GM21390 (cell line): ENCODE measurements at regions not wholly inside any gene's neighbourhood (a gene's known extent, or its start where the extent isn't known, plus 50 kb on each side); places are given as distances from the start of the nearest gene placed in this dataset.
"Not testable (repeated sequence)": the region's sequence is repeated elsewhere in the genome, so short reads cannot be mapped to it uniquely, and the experiment has no call there.

Experiments
- ATAC-seq: cut with Tn5 transposase; IDR thresholded peaks from one replicate; pipeline ENCODE4 v1.9.1; 2021; ENCODE audit not compliant: unreplicated experiment

DNA sequence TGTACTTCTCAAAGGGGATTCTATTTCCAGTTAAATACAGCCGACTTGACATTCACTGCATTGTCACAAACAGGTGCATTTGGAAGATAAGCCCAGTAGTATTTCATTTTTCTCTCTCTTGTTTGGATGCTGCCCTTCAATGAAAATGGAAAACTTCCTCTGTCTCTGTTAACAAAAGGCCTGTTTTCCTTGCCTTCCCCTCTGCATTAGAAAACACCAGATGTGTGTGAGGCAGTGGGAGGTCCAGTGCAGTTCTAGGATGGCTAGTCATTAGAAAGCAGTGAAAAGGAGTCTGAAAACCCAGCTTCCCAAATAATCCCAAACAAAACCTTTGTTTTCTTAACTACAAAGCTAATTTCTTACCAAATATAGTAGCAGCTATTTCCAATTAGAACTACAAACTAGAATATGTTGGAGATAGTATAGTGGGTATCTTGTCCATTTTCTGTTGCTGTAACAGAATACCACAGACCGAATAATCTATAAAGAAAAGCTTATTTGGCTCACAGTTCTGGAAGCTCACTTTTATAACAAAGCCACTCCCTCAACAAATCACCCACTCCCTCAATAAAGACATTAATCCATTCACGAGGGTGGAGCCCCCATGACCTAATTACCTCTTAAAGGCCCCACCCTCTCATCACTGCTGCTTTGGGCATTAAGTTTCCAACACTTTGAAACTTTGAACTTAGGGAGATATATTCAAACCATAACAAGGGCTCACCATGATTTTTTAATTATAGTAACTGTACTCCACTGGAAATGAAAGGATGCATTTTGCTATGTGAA, 452.1 kb upstream of the RPS6KA3 start:
- ATAC-seq: no peak

GRCh38 chrX:20715176-20715575, 448.5 kb upstream of the RPS6KA3 start:
- no peak for ATAC-seq

DNA sequence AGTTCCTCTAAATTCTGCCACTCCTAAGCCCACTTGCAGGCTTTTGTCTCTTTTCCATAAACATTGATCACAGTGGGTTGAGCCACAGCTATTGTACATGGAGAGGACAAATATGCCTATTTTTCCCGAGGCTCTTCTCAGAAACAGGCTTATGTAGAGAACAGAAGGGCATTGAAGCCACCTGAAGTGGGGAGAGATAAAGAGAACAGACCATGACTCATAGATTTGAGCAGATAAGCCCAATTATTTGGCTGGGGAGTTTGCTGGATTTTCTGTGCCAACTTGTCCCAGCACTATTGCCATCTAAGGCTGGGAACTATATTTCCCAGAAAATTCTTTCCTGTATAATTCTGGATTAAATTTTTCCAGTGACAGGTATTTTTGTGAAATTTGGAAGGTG, 446.1 kb upstream of the RPS6KA3 start:
- ATAC-seq: no peak

- ATAC-seq: no peak
Observed at GRCh38 chrX:20711366-20711765, 444.7 kb upstream of the RPS6KA3 start.

- no peak for ATAC-seq
Observed at GRCh38 chrX:20693078-20693477, 426.4 kb upstream of the RPS6KA3 start.

DNA sequence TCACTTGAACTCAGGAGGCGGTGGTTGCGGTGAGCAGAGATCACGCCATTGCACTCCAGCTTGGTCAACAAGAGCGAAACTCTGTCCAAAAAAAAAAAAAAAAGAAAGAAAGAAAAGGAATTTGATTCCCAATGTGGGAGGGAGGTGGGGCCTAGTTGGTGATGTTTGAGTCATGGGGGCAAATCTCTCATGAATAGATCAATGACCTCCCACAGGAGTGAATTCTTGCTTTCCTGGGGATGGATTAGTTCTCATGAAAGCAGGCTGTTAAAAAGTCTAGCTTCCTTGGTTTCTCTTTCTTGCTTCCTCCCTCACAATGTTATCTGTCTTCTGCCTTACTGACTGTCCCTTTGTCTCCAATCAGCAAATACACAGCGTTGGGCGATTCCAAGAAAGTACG, 419.5 kb upstream of the RPS6KA3 start:
- no peak for ATAC-seq

- ATAC-seq: no peak
Observed at GRCh38 chrX:20685652-20686051, 418.9 kb upstream of the RPS6KA3 start.

GRCh38 chrX:20681683-20682082, 415.0 kb upstream of the RPS6KA3 start:
- ATAC-seq: no peak

DNA sequence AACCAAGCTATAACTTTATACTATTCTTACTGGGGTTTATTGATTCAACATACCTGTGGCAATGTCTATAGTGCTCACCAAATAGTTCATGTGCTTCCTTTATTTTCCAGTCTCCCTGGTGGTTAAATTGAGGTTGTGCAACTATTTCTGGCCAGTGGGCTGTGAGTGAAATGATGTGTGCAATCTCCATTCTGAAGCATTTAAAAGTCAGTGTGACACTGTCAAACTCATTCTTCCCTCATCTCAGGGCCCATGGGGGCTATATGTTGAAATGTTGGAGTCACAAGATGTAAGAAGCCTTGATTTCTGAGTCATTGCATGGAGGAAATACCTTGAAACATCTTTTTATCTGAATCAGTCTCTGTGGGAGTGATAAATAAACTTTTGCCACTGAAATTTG, 414.3 kb upstream of the RPS6KA3 start:
- ATAC-seq: no peak

GRCh38 chrX:20672476-20672875, 405.8 kb upstream of the RPS6KA3 start:
- no peak for ATAC-seq

GRCh38 chrX:20671746-20672145, 405.0 kb upstream of the RPS6KA3 start:
- not testable (repeated sequence) for ATAC-seq

GRCh38 chrX:20670611-20671010, 403.9 kb upstream of the RPS6KA3 start:
- ATAC-seq: no peak

DNA sequence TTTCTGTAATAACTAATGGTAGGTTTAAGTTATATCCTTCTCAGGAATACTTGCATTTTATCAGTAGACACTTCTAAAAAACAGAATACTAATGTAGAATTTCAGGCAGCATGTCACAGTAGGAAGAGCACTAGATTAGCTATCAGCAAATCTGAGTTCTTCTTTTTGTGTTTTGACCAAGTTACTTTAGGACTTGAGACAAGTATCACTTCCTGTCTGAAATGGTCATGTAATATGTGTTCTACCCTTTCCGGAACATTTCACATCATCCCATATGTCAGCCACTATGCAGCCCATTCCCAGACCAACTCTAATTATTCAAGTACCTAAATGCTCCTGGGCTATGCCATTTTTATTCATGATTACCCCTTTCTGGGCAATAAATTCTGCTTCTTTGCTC, 401.8 kb upstream of the RPS6KA3 start:
- no peak for ATAC-seq

DNA sequence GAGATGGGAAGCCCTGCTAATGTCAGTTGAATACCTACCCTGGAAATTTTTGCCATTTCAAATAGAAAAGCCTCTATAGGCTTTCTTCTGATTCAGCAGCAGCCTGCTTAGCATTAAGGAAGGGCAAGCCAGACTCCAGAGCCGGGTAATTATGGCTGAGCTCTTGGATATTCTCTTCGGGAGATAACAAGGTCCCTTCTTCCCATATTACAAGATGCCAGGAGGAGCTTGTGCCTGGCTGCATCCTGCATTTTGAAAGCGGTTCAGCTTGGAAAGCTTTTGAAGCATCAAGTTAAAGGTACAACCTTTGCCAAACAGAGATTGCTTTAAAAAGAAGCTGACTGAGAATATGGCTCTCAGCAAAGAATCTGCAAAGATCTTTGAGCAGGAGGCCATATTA, 399.6 kb upstream of the RPS6KA3 start:
- no peak for ATAC-seq

DNA sequence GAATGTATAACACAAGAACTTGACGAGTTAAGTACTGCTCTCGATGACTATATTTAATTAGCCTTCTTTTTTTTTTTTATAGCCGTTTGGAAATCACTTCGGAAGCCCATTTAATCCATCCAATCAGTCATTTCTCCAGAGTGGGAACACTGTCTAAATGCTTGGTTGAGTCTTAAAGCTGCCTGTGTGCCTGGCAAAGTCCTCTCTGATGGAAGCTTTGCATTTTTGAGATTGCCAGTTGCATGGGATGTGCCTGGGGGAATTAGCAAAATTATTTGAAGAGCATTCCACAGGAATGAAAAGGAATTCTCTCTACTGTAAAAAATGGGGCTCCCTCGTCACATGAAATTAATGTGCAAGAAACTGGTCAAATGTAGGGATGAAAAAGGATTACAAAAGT, 398.8 kb upstream of the RPS6KA3 start:
- ATAC-seq: no peak

DNA sequence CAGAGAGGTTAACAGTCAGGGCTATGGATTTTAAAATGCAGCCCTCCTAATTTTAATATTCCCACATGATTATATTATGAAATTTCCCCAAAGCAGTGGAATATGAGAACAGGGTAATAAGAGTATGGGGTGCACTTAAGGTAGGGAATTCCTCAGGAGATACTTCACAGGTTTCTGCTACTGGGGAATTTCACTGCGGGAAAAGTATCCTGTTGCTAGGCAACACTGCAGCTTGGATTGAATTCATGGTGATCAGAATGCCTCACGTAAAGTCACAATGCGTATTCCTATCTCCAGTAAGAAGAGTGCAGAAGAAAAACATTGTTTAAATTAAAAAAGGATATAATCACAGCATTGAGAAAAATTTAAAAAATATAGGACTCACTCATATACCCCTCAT, 398.1 kb upstream of the RPS6KA3 start:
- no peak for ATAC-seq

DNA sequence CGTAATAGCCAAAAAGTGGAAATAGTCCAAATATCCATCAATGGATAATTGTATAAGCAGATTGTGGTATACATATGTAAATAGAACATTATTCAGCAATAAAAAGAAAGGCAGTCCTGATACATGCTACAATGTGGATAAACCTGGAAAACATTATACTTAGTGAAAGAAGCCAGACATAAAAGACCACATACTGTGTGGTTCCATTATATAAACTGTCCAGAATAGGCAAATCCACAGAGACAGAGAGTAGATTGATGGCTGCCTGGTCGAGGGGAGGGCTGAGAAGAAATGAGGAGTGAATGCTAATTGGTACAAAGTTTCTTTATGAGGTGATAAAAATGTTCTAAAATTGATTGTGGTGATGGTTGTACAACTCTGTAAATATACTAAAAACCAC, 397.4 kb upstream of the RPS6KA3 start:
- ATAC-seq: no peak

DNA sequence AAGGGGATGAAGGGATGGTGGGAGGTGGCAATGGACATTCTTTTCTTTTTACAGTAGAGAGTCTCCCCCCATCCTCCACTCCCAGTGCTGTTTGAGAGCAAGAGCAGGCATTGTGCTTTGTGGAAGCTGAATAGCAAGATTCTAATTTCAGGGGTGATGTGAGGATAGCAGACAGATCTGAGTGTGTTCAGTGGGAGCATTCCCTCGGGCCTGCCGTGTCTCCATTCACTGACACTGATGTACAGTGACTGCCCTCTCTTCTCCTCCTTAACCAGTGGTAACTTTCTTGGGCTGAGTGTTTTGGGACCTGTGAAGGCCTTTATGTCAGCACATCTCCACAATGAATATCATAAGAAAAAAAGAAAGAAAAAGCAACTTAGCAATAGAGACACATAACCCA, 396.6 kb upstream of the RPS6KA3 start:
- no peak for ATAC-seq

DNA sequence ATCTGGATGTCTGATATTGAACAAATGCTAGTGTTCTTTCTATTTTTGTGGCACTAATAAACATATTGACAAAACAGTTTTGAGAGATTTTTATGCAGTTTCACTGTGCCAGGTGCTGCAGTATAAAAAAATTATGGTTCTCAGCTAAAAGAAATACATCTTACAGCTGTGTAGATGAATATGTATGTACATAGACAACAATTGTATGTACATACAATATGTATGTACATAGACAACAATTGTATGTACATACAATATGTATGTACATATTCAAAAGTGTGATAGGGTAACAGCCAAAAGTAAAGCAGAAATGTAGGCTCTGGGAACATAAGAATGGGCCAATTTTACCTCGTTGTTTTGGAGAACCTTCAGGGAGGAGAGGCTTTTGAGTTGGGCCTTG, 390.0 kb upstream of the RPS6KA3 start:
- ATAC-seq: no peak

GRCh38 chrX:20654596-20655106, 387.9 kb upstream of the RPS6KA3 start:
- no peak for ATAC-seq

- ATAC-seq: no peak
Observed at GRCh38 chrX:20653070-20653469, 386.4 kb upstream of the RPS6KA3 start.

- no peak for ATAC-seq
Observed at GRCh38 chrX:20641954-20642353, 375.2 kb upstream of the RPS6KA3 start.

GRCh38 chrX:20639115-20639514, 372.4 kb upstream of the RPS6KA3 start:
- no peak for ATAC-seq
